HG02623 (cell line): ENCODE measurements at regions not wholly inside any gene's neighbourhood (a gene's known extent, or its start where the extent isn't known, plus 50 kb on each side); places are given as distances from the start of the nearest gene placed in this dataset.

ENCODE experiments used
- ATAC-seq: cut with Tn5 transposase; IDR thresholded peaks from one replicate; pipeline ENCODE4 v1.9.1; 2021; ENCODE audit warnings: moderate library complexity; ENCODE audit not compliant: unreplicated experiment

- ATAC-seq: no peak
Measured at GRCh38 chr17:69716556-69716955, 302.1 kb downstream of the MAP2K6 start.

- ATAC-seq: no peak
Measured at GRCh38 chr17:69717214-69717613, 302.7 kb downstream of the MAP2K6 start.

- no peak for ATAC-seq
Measured at GRCh38 chr17:69717819-69718218, 303.3 kb downstream of the MAP2K6 start.

GRCh38 chr17:69719474-69720048 is 305.1 kb downstream of the MAP2K6 start:
- ATAC-seq: no peak

- ATAC-seq: no peak
Measured at GRCh38 chr17:69722518-69722917, 308.0 kb downstream of the MAP2K6 start.

- no peak for ATAC-seq
Measured at GRCh38 chr17:69723316-69723715, 308.8 kb downstream of the MAP2K6 start.

GRCh38 chr17:69723741-69724140 is 309.2 kb downstream of the MAP2K6 start:
- ATAC-seq: no peak

- ATAC-seq: no peak
Measured at GRCh38 chr17:69724238-69724637, 309.7 kb downstream of the MAP2K6 start.

- no peak for ATAC-seq
Measured at GRCh38 chr17:69725146-69725545, 310.6 kb downstream of the MAP2K6 start.

GRCh38 chr17:69728816-69729215 is 314.3 kb downstream of the MAP2K6 start:
- ATAC-seq: no peak

GRCh38 chr17:69729944-69730343 is 315.4 kb downstream of the MAP2K6 start:
- no peak for ATAC-seq

- ATAC-seq: no peak
Measured at GRCh38 chr17:69732272-69732918, 317.9 kb downstream of the MAP2K6 start.

GRCh38 chr17:69733171-69734012 is 318.9 kb downstream of the MAP2K6 start:
- ATAC-seq: no peak

GRCh38 chr17:69734656-69735055 is 320.2 kb downstream of the MAP2K6 start:
- no peak for ATAC-seq

GRCh38 chr17:69735285-69735684 is 320.8 kb downstream of the MAP2K6 start:
- no peak for ATAC-seq

GRCh38 chr17:69743091-69743490 is 328.6 kb downstream of the MAP2K6 start:
- no peak for ATAC-seq

GRCh38 chr17:69744512-69745070 is 330.1 kb downstream of the MAP2K6 start:
- no peak for ATAC-seq

- ATAC-seq: no peak
Measured at GRCh38 chr17:69749911-69750310, 325.1 kb upstream of the KCNJ16 start.

- no peak for ATAC-seq
Measured at GRCh38 chr17:69757688-69758430, 317.2 kb upstream of the KCNJ16 start.

GRCh38 chr17:69760562-69760961 is 314.5 kb upstream of the KCNJ16 start:
- ATAC-seq: no peak

- ATAC-seq: no peak
Measured at GRCh38 chr17:69761011-69761410, 314.0 kb upstream of the KCNJ16 start.
